ENCODE measurements at regions not wholly inside any gene's neighbourhood (a gene's known extent, or its start where the extent isn't known, plus 50 kb on each side); places are given as distances from the start of the nearest gene placed in this dataset.

DNA sequence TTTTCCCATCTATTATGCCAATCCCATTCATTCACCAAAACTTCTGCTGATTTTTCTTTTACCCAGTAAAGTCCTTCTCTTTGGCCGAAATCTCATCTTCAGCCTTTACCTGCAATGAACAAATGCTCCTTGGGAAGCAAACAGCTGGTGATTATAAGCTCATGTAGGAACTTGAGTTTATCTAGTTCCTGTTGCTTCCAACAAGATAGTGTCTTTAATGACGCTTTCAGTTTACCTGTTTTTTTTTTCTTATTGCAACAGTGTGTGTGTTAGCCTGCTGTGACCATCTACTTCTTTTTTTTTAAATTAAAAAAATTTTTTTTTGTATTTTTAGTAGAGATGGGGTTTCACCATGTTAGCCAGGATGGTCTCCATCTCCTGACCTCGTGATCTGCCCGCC, 156.0 kb downstream of the CD47 start:
- H3K4me3 ChIP-seq, result no peak overlapping the region
- H3K27me3 ChIP-seq, result no peaks in the 10 kb centered on the region
- H3K4me1 ChIP-seq, result no peaks in the 10 kb centered on the region
- no peak for TF ChIP-seq POLR2AphosphoS5 (IDR thresholded peaks at IDR 0.05)
- TF ChIP-seq EP300 (IDR thresholded peaks at IDR 0.05; ENCODE audit: low read depth), result no peak
- TF ChIP-seq, protein P1, sequence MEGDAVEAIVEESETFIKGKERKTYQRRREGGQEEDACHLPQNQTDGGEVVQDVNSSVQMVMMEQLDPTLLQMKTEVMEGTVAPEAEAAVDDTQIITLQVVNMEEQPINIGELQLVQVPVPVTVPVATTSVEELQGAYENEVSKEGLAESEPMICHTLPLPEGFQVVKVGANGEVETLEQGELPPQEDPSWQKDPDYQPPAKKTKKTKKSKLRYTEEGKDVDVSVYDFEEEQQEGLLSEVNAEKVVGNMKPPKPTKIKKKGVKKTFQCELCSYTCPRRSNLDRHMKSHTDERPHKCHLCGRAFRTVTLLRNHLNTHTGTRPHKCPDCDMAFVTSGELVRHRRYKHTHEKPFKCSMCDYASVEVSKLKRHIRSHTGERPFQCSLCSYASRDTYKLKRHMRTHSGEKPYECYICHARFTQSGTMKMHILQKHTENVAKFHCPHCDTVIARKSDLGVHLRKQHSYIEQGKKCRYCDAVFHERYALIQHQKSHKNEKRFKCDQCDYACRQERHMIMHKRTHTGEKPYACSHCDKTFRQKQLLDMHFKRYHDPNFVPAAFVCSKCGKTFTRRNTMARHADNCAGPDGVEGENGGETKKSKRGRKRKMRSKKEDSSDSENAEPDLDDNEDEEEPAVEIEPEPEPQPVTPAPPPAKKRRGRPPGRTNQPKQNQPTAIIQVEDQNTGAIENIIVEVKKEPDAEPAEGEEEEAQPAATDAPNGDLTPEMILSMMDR (IDR thresholded peaks at IDR 0.05), result no peak
- no peak for TF ChIP-seq POLR2A (IDR thresholded peaks at IDR 0.05)
- no peaks in the 10 kb centered on the region for H3K36me3 ChIP-seq
- H3K27ac ChIP-seq, result no peak overlapping the region
- in situ Hi-C loops (cut with MboI; ENCODE audit: low pct_ligation_motif_present in 1 of 4, low pct_unique_long_range_greater_than_20kb in 1 of 4, low sequenced_read_pairs in 3 of 4) (loop anchor here in 1 of 4 donors (10.0 to 25.0 kb wide), 3 partner anchors 152 to 470 kb away; partner anchors contain the start of genes CD47 and IFT57), intact Hi-C loops (cut with DNase I; ENCODE audit: low total_unique reads) (no loop called here)
- WGBS, 2 donors (ENCODE audit: low coverage in 1 of 2), result 85 to 86% methylated on average over 3 to 4 of the region's 4 CpGs
- peaks cover 0 to 6% of the 10 kb centered on the region in 2 donors for H3K9me3 ChIP-seq
- no peak for DNase-seq

- H3K9me3 ChIP-seq, result peaks cover 0 to 6% of the 10 kb centered on the region in 2 donors
- intact Hi-C loops (cut with DNase I; ENCODE audit: low total_unique reads), result no loop called here
- H3K27me3 ChIP-seq, result no peaks in the 10 kb centered on the region
- H3K36me3 ChIP-seq, result no peaks in the 10 kb centered on the region
- TF ChIP-seq EP300 (IDR thresholded peaks at IDR 0.05; ENCODE audit: low read depth) (no peak), POLR2AphosphoS5 (IDR thresholded peaks at IDR 0.05) (no peak), POLR2A (IDR thresholded peaks at IDR 0.05) (no peak)
- TF ChIP-seq, protein P1 (IDR thresholded peaks at IDR 0.05), result no peak
- 85 to 94% methylated on average over 2 of the region's 2 CpGs for WGBS, 2 donors (ENCODE audit: low coverage in 1 of 2)
- in situ Hi-C loops (cut with MboI; ENCODE audit: low pct_ligation_motif_present in 1 of 4, low pct_unique_long_range_greater_than_20kb in 1 of 4, low sequenced_read_pairs in 3 of 4), result loop anchor here in 1 of 4 donors (10.0 to 25.0 kb wide), 3 partner anchors 154 to 471 kb away; partner anchors contain the start of genes CD47 and IFT57
- no peaks in the 10 kb centered on the region for H3K4me1 ChIP-seq
- H3K4me3 ChIP-seq, result no peak overlapping the region
- no peak for DNase-seq
- H3K27ac ChIP-seq, result no peak overlapping the region
These were observed 157.4 kb downstream of the CD47 start for GRCh38 chr3:107933450-107933849.

- in situ Hi-C loops (cut with MboI; ENCODE audit: low pct_ligation_motif_present in 1 of 4, low pct_unique_long_range_greater_than_20kb in 1 of 4, low sequenced_read_pairs in 3 of 4), result loop anchor here in 1 of 4 donors (10.0 to 25.0 kb wide), 3 partner anchors 156 to 473 kb away; partner anchors contain the start of genes CD47 and IFT57
- DNase-seq, result no peak
- Histone ChIP-seq H3K36me3 (no peaks in the 10 kb centered on the region), H3K4me1 (peaks cover 4 to 13% (median 8%) of the 10 kb centered on the region in 4 donors), H3K9me3 (peaks cover 0 to 6% of the 10 kb centered on the region in 2 donors), H3K27ac (no peak overlapping the region), H3K27me3 (no peaks in the 10 kb centered on the region), H3K4me3 (no peak overlapping the region)
- intact Hi-C loops (cut with DNase I; ENCODE audit: low total_unique reads), result no loop called here
- TF ChIP-seq POLR2AphosphoS5 (IDR thresholded peaks at IDR 0.05), result no peak
- TF ChIP-seq, protein P1 (IDR thresholded peaks at IDR 0.05), result no peak
- TF ChIP-seq POLR2A (IDR thresholded peaks at IDR 0.05), result no peak
These were observed 159.5 kb downstream of the CD47 start for GRCh38 chr3:107931326-107931725.

- no peaks in the 10 kb centered on the region for H3K36me3 ChIP-seq
- in situ Hi-C loops (cut with MboI; ENCODE audit: low pct_ligation_motif_present in 1 of 4, low pct_unique_long_range_greater_than_20kb in 1 of 4, low sequenced_read_pairs in 3 of 4) (loop anchor here in 1 of 4 donors (25.0 kb wide), 2 partner anchors 158 to 283 kb away; partner anchors contain the start of genes CD47 and IFT57), intact Hi-C loops (cut with DNase I; ENCODE audit: low total_unique reads) (no loop called here)
- peaks cover 0 to 6% of the 10 kb centered on the region in 2 donors for H3K9me3 ChIP-seq
- TF ChIP-seq, protein P1 (IDR thresholded peaks at IDR 0.05), result no peak
- TF ChIP-seq POLR2A (IDR thresholded peaks at IDR 0.05), result no peak
- TF ChIP-seq EP300 (IDR thresholded peaks at IDR 0.05; ENCODE audit: low read depth), result no peak
- no peak for TF ChIP-seq POLR2AphosphoS5 (IDR thresholded peaks at IDR 0.05)
- no peak overlapping the region for H3K4me3 ChIP-seq
- H3K27me3 ChIP-seq, result no peaks in the 10 kb centered on the region
- no peak overlapping the region for H3K27ac ChIP-seq
- 94 to 99% methylated on average over 3 of the region's 3 CpGs for WGBS, 2 donors (ENCODE audit: low coverage in 1 of 2)
- peaks cover 4 to 13% (median 8%) of the 10 kb centered on the region in 4 donors for H3K4me1 ChIP-seq
- DNase-seq, result no peak
These were observed 161.7 kb downstream of the CD47 start for GRCh38 chr3:107929088-107929487.

Data from transverse colon (tissue), 4 donors.